Panc1 (cell line): ENCODE measurements at regions not wholly inside any gene's neighbourhood (a gene's known extent, or its start where the extent isn't known, plus 50 kb on each side); places are given as distances from the start of the nearest gene placed in this dataset.
A peak's percentile ranks its signal among the peaks of the same experiment; 100 is the strongest.

Experiments used
- ATAC-seq: fragments of 200-7000 bp; cut with Tn5 transposase; 2 replicates; pipeline ENCODE4 v1.9.1; 2020; ENCODE audit warnings: mild to moderate bottlenecking, moderate library complexity
- BruUV-seq: library from RNA; stranded (reverse); fragments of 400-500 nt; replicated peaks from 2 replicates; lab custom pipeline; 2021; lab: Mats Ljungman, UMichigan
- CTCF ChIA-PET: fragments of 300-600 bp; sonication (Branson Sonifier 250); formaldehyde crosslinking; loops from one replicate; lab custom pipeline; 2022; ENCODE audit warnings: antibody characterized with exemption; lab: Charles Lee
- POLR2A ChIA-PET: fragments of 300-600 bp; sonication (Branson Sonifier 250); formaldehyde crosslinking; loops from one replicate; lab custom pipeline; 2022; ENCODE audit warnings: antibody characterized with exemption; lab: Charles Lee
- DNase-seq: peaks from one replicate; pipeline ENCODE4 v3.0.0-alpha.2; 2010; ENCODE audit warnings: low read depth, low spot score
- H3K27ac ChIP-seq: 2 replicates; pipeline ENCODE4 v1.5.1; 2011; ENCODE audit warnings: mild to moderate bottlenecking, low read length, inconsistent platforms
- H3K27me3 ChIP-seq: fragments of 200-500 bp; sonication (Bioruptor generic); 2 replicates; pipeline ENCODE4 v1.6.0; 2014; ENCODE audit warnings: low read length, inconsistent platforms; ENCODE audit not compliant: control insufficient read depth, insufficient read depth
- H3K36me3 ChIP-seq: fragments of 200-500 bp; sonication (Bioruptor generic); 2 replicates; pipeline ENCODE4 v1.5.1; 2014; ENCODE audit warnings: inconsistent platforms, mild to moderate bottlenecking, low read length, moderate library complexity; ENCODE audit not compliant: control insufficient read depth, insufficient read depth
- H3K4me1 ChIP-seq: 2 replicates; pipeline ENCODE4 v1.5.1; 2011; ENCODE audit warnings: inconsistent platforms, mild to moderate bottlenecking, low read length, moderate library complexity; ENCODE audit not compliant: control insufficient read depth, insufficient read depth
- H3K4me3 ChIP-seq, 2 experiments: 2 replicates each; pipeline ENCODE4 v1.5.1; 2011 to 2012; ENCODE audit warnings: low read depth in 2 of 2, low read length in 2 of 2, mild to moderate bottlenecking in 2 of 2, inconsistent platforms in 1 of 2, moderate library complexity in 1 of 2
- H3K9me3 ChIP-seq: fragments of 200-500 bp; sonication (Bioruptor generic); 2 replicates; pipeline ENCODE4 v1.5.1; 2014; ENCODE audit warnings: low read depth, mild to moderate bottlenecking, inconsistent platforms, low read length, moderate library complexity; ENCODE audit not compliant: control insufficient read depth, insufficient read depth
- CTCF ChIP-seq: fragments of 450-650 bp; IDR thresholded peaks from 2 replicates; pipeline ENCODE4 v1.5.1; 2017; ENCODE audit warnings: mild to moderate bottlenecking
- POLR2AphosphoS5 ChIP-seq: IDR thresholded peaks from 2 replicates; pipeline ENCODE4 v1.6.1; 2012; ENCODE audit warnings: mild to moderate bottlenecking, low read depth, low read length, moderate library complexity
- REST ChIP-seq, 2 experiments: IDR thresholded peaks; 2 replicates each; pipeline ENCODE4 v1.6.1; 2011 to 2012; ENCODE audit warnings: low read depth in 2 of 2, control low read depth in 1 of 2, low read length in 1 of 2, mild to moderate bottlenecking in 1 of 2, moderate library complexity in 1 of 2; ENCODE audit not compliant: insufficient read depth in 1 of 2
- SIN3A ChIP-seq: IDR thresholded peaks from 2 replicates; pipeline ENCODE4 v1.6.1; 2012; ENCODE audit warnings: low read depth, mild to moderate bottlenecking, low read length, moderate library complexity, borderline replicate concordance; ENCODE audit not compliant: insufficient read depth
- TCF7L2 ChIP-seq: IDR thresholded peaks from 2 replicates; pipeline ENCODE4 v1.6.1; 2011; ENCODE audit warnings: mild to moderate bottlenecking, low read depth, low read length, inconsistent platforms
- in situ Hi-C: cut with HindIII; loops from 2 replicates; pipeline ENCODE4 v1.10.0; 2016; ENCODE audit warnings: low sequenced_read_pairs, low pct_unique_long_range_greater_than_20kb
- intact Hi-C: fragments of 100-400 bp; cut with micrococcal nuclease; formaldehyde crosslinking; loops from one replicate; pipeline ENCODE4 v1.10.0; 2022; ENCODE audit not compliant: unreplicated experiment

- ChIA-PET CTCF (no interaction called here), POLR2A (no interaction called here)
- Histone ChIP-seq H3K27ac (no peak overlapping the region), H3K9me3 (no peaks in the 10 kb centered on the region), H3K27me3 (no peaks in the 10 kb centered on the region), H3K4me1 (no peaks in the 10 kb centered on the region), H3K4me3 (no peak overlapping the region), H3K36me3 (no peaks in the 10 kb centered on the region)
- BruUV-seq: no TSS peak
- intact Hi-C loops: no loop called here
- TF ChIP-seq TCF7L2: no peak
- TF ChIP-seq CTCF: no peak
- no peak for ATAC-seq
- no peak for DNase-seq
- in situ Hi-C loops: no loop called here
These were observed 76.3 kb downstream of the PDGFA start for GRCh38 chr7:443279-443833.

DNA sequence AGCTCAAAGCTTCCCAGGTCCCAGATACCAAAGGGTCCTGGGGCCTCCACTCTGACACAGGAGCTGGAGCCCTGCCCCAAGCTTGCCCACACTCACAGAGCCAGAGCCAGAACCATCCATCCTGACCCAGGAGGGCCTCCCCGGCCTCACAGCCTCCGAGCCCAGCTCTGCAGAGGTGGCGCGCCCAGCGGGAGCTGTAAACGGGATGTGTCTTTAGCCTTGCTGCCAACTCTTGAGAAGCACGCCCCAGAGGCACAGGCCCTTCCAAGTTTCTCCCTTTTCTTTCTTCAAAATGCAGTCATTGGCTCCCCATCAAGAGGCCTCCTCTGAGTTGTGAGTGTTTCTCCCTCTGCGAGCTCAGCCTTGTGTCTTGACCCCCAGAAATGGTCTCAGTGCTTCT, 75.0 kb downstream of the PDGFA start:
- no peaks in the 10 kb centered on the region for H3K4me1 ChIP-seq
- intact Hi-C loops: no loop called here
- H3K9me3 ChIP-seq: no peaks in the 10 kb centered on the region
- DNase-seq: no peak
- no peak overlapping the region for H3K4me3 ChIP-seq
- in situ Hi-C loops: no loop called here
- H3K27me3 ChIP-seq: no peaks in the 10 kb centered on the region
- CTCF ChIA-PET: no interaction called here
- no peaks in the 10 kb centered on the region for H3K36me3 ChIP-seq
- H3K27ac ChIP-seq: no peak overlapping the region
- POLR2A ChIA-PET: interaction anchor here (0.7 kb wide), 1 partner anchor 40 kb away, joined by 3 read pairs; no protein-coding TSS in a partner anchor
- no TSS peak for BruUV-seq
- TF ChIP-seq SIN3A (no peak), TCF7L2 (no peak), POLR2AphosphoS5 (no peak), REST (IDR thresholded peaks at IDR 0.05; ENCODE audit: insufficient read depth in 1 of 2, low read depth in 2 of 2, low read length in 1 of 2) (no peak), CTCF (no peak)
- ATAC-seq: peak; percentile 28; the same call in 1 of the 2 replicates
